ENCODE measurements at regions not wholly inside any gene's neighbourhood (a gene's known extent, or its start where the extent isn't known, plus 50 kb on each side); places are given as distances from the start of the nearest gene placed in this dataset.

- no peak for TF ChIP-seq CTCF (conservative IDR thresholded peaks at IDR 0.05 in 1 of 2, IDR thresholded peaks at IDR 0.05 in 1 of 2; ENCODE audit: low read depth in 1 of 2, low read length in 2 of 2)
- no peak for TF ChIP-seq EZH2 (IDR thresholded peaks at IDR 0.05; ENCODE audit: low read length, missing control alignments)
Observed at GRCh38 chr10:29728541-29729049, 93.8 kb upstream of the SVIL start.

Data from fibroblast of lung (primary cell).